ENCODE measurements at regions not wholly inside any gene's neighbourhood (a gene's known extent, or its start where the extent isn't known, plus 50 kb on each side); places are given as distances from the start of the nearest gene placed in this dataset.

GRCh38 chr4:125911481-125911880 is 596.7 kb downstream of the FAT4 start:
- no peak overlapping the region for H3K27ac ChIP-seq (ENCODE audit: low read depth in 2 of 2, low read length in 2 of 2)
- DNase-seq (no peak), FAIRE-seq (no peak)
- H3K4me3 ChIP-seq (ENCODE audit: low read length in 3 of 3), result no peak overlapping the region
- no peaks in the 10 kb centered on the region for H3K36me3 ChIP-seq (ENCODE audit: control insufficient read depth in 2 of 3, insufficient read depth in 3 of 3, low read length in 3 of 3)
- H3K9me3 ChIP-seq (ENCODE audit: control insufficient read depth in 2 of 3, insufficient read depth in 1 of 3, low read length in 3 of 3), result no peaks in the 10 kb centered on the region
- H3K4me1 ChIP-seq (ENCODE audit: control insufficient read depth in 2 of 3, insufficient read depth in 2 of 3, low read depth in 1 of 3, low read length in 3 of 3), result no peaks in the 10 kb centered on the region
- no peaks in the 10 kb centered on the region for H3K27me3 ChIP-seq (ENCODE audit: control insufficient read depth, insufficient read depth, low read length)
- intact Hi-C loops (cut with DNase I), result no loop called here
- TF ChIP-seq CTCF (IDR thresholded peaks at IDR 0.05; ENCODE audit: borderline replicate concordance, extremely low read depth, insufficient read depth), result no peak
- H3K9ac ChIP-seq (ENCODE audit: low read length in 3 of 3), result no peak overlapping the region

- H3K27me3 ChIP-seq (ENCODE audit: control insufficient read depth, insufficient read depth, low read length), result no peaks in the 10 kb centered on the region
- H3K4me1 ChIP-seq (ENCODE audit: control insufficient read depth in 2 of 3, insufficient read depth in 2 of 3, low read depth in 1 of 3, low read length in 3 of 3), result no peaks in the 10 kb centered on the region
- H3K9ac ChIP-seq (ENCODE audit: low read length in 3 of 3), result no peak overlapping the region
- H3K27ac ChIP-seq (ENCODE audit: low read depth in 2 of 2, low read length in 2 of 2), result no peak overlapping the region
- DNase-seq (no peak), FAIRE-seq (no peak)
- intact Hi-C loops (cut with DNase I), result no loop called here
- TF ChIP-seq CTCF (IDR thresholded peaks at IDR 0.05; ENCODE audit: borderline replicate concordance, extremely low read depth, insufficient read depth), result no peak
- H3K4me3 ChIP-seq (ENCODE audit: low read length in 3 of 3), result no peak overlapping the region
- no peaks in the 10 kb centered on the region for H3K36me3 ChIP-seq (ENCODE audit: control insufficient read depth in 2 of 3, insufficient read depth in 3 of 3, low read length in 3 of 3)
- H3K9me3 ChIP-seq (ENCODE audit: control insufficient read depth in 2 of 3, insufficient read depth in 1 of 3, low read length in 3 of 3), result no peaks in the 10 kb centered on the region
These were observed 602.8 kb downstream of the FAT4 start for GRCh38 chr4:125917559-125917958.

GRCh38 chr4:125928652-125929051 is 613.9 kb downstream of the FAT4 start:
- FAIRE-seq (no peak), DNase-seq (no peak)
- no peak overlapping the region for H3K27ac ChIP-seq (ENCODE audit: low read depth in 2 of 2, low read length in 2 of 2)
- peaks cover 0 to 5% (median 0%) of the 10 kb centered on the region in 3 donors for H3K9me3 ChIP-seq (ENCODE audit: control insufficient read depth in 2 of 3, insufficient read depth in 1 of 3, low read length in 3 of 3)
- H3K36me3 ChIP-seq (ENCODE audit: control insufficient read depth in 2 of 3, insufficient read depth in 3 of 3, low read length in 3 of 3), result no peaks in the 10 kb centered on the region
- H3K9ac ChIP-seq (ENCODE audit: low read length in 3 of 3), result no peak overlapping the region
- intact Hi-C loops (cut with DNase I), result no loop called here
- no peaks in the 10 kb centered on the region for H3K4me1 ChIP-seq (ENCODE audit: control insufficient read depth in 2 of 3, insufficient read depth in 2 of 3, low read depth in 1 of 3, low read length in 3 of 3)
- H3K4me3 ChIP-seq (ENCODE audit: low read length in 3 of 3), result no peak overlapping the region
- no peak for TF ChIP-seq CTCF (IDR thresholded peaks at IDR 0.05; ENCODE audit: borderline replicate concordance, extremely low read depth, insufficient read depth)
- no peaks in the 10 kb centered on the region for H3K27me3 ChIP-seq (ENCODE audit: control insufficient read depth, insufficient read depth, low read length)

- Histone ChIP-seq H3K36me3 (ENCODE audit: control insufficient read depth in 2 of 3, insufficient read depth in 3 of 3, low read length in 3 of 3) (no peaks in the 10 kb centered on the region), H3K9me3 (ENCODE audit: control insufficient read depth in 2 of 3, insufficient read depth in 1 of 3, low read length in 3 of 3) (no peaks in the 10 kb centered on the region), H3K4me1 (ENCODE audit: control insufficient read depth in 2 of 3, insufficient read depth in 2 of 3, low read depth in 1 of 3, low read length in 3 of 3) (no peaks in the 10 kb centered on the region), H3K9ac (ENCODE audit: low read length in 3 of 3) (no peak overlapping the region), H3K27ac (ENCODE audit: low read depth in 2 of 2, low read length in 2 of 2) (no peak overlapping the region), H3K4me3 (ENCODE audit: low read length in 3 of 3) (no peak overlapping the region), H3K27me3 (ENCODE audit: control insufficient read depth, insufficient read depth, low read length) (no peaks in the 10 kb centered on the region)
- DNase-seq, result no peak
- TF ChIP-seq CTCF (IDR thresholded peaks at IDR 0.05; ENCODE audit: borderline replicate concordance, extremely low read depth, insufficient read depth), result no peak
- no peak for FAIRE-seq
- intact Hi-C loops (cut with DNase I), result no loop called here
These were observed 623.8 kb downstream of the FAT4 start for GRCh38 chr4:125938541-125938940.

Measured in kidney (tissue), 13 donors.